ENCODE measurements at regions not wholly inside any gene's neighbourhood (a gene's known extent, or its start where the extent isn't known, plus 50 kb on each side); places are given as distances from the start of the nearest gene placed in this dataset.

- no TSS peak for BruUV-seq (replicated peaks)
- no peak overlapping the region for H3K4me3 ChIP-seq (ENCODE audit: low read depth, low read length, poor library complexity, severe bottlenecking)
- CTCF ChIA-PET (ENCODE audit: unreplicated experiment) = no interaction called here
Observed at GRCh38 chr6:120700001-120700400, 634.3 kb downstream of the TBC1D32 start.

GRCh38 chr6:120686492-120686891, 647.8 kb downstream of the TBC1D32 start:
- no peak for DNase-seq (ENCODE audit: low spot score)
- Histone ChIP-seq H2AFZ (ENCODE audit: low read length) (no peak overlapping the region), H3K27ac (ENCODE audit: low read depth, low read length, poor library complexity, severe bottlenecking) (no peak overlapping the region), H3K9me2 (ENCODE audit: insufficient read depth, low read length) (no peaks in the 10 kb centered on the region), H3K9me3 (ENCODE audit: low read length) (no peaks in the 10 kb centered on the region), H3K4me1 (ENCODE audit: insufficient read depth, low read length, poor library complexity, severe bottlenecking) (no peaks in the 10 kb centered on the region), H3K4me2 (ENCODE audit: low read length) (no peak overlapping the region), H3K36me3 (ENCODE audit: insufficient read depth, low read length) (no peaks in the 10 kb centered on the region), H4K20me1 (ENCODE audit: insufficient read depth, low read length) (no peaks in the 10 kb centered on the region), H3K4me3 (ENCODE audit: low read depth, low read length, poor library complexity, severe bottlenecking) (no peak overlapping the region), H3K79me2 (ENCODE audit: insufficient read depth, low read depth, low read length) (no peaks in the 10 kb centered on the region)
- no TSS peak for BruUV-seq (replicated peaks)
- intact Hi-C loops (cut with micrococcal nuclease; ENCODE audit: unreplicated experiment) = no loop called here
- CTCF ChIA-PET (ENCODE audit: unreplicated experiment) = no interaction called here
- POLR2A ChIA-PET = no interaction called here
- TF ChIP-seq CTCF (conservative IDR thresholded peaks at IDR 0.05; ENCODE audit: low read length) = no peak
- no peak for TF ChIP-seq EZH2phosphoT487 (IDR thresholded peaks at IDR 0.05; ENCODE audit: borderline replicate concordance, low read depth, low read length)

More at GRCh38 chr6:120700001-120700400, 634.3 kb downstream of the TBC1D32 start:
- H3K36me3 ChIP-seq (ENCODE audit: insufficient read depth, low read length) = no peaks in the 10 kb centered on the region
- H3K4me2 ChIP-seq (ENCODE audit: low read length) = no peak overlapping the region
- H2AFZ ChIP-seq (ENCODE audit: low read length) = no peak overlapping the region
- no peaks in the 10 kb centered on the region for H4K20me1 ChIP-seq (ENCODE audit: insufficient read depth, low read length)
- H3K4me1 ChIP-seq (ENCODE audit: insufficient read depth, low read length, poor library complexity, severe bottlenecking) = no peaks in the 10 kb centered on the region
- no peaks in the 10 kb centered on the region for H3K79me2 ChIP-seq (ENCODE audit: insufficient read depth, low read depth, low read length)
- no peak for DNase-seq (ENCODE audit: low spot score)
- H3K27ac ChIP-seq (ENCODE audit: low read depth, low read length, poor library complexity, severe bottlenecking) = no peak overlapping the region
- POLR2A ChIA-PET = no interaction called here
- intact Hi-C loops (cut with micrococcal nuclease; ENCODE audit: unreplicated experiment) = no loop called here
- TF ChIP-seq EZH2phosphoT487 (IDR thresholded peaks at IDR 0.05; ENCODE audit: borderline replicate concordance, low read depth, low read length) (no peak), CTCF (conservative IDR thresholded peaks at IDR 0.05; ENCODE audit: low read length) (no peak)
- no peaks in the 10 kb centered on the region for H3K9me2 ChIP-seq (ENCODE audit: insufficient read depth, low read length)
- no peaks in the 10 kb centered on the region for H3K9me3 ChIP-seq (ENCODE audit: low read length)

GRCh38 chr6:120682145-120682544, 652.1 kb downstream of the TBC1D32 start:
- no peak for DNase-seq (ENCODE audit: low spot score)
- Histone ChIP-seq H3K79me2 (ENCODE audit: insufficient read depth, low read depth, low read length) (no peaks in the 10 kb centered on the region), H3K36me3 (ENCODE audit: insufficient read depth, low read length) (no peaks in the 10 kb centered on the region), H3K4me1 (ENCODE audit: insufficient read depth, low read length, poor library complexity, severe bottlenecking) (no peaks in the 10 kb centered on the region), H4K20me1 (ENCODE audit: insufficient read depth, low read length) (no peaks in the 10 kb centered on the region), H3K27ac (ENCODE audit: low read depth, low read length, poor library complexity, severe bottlenecking) (no peak overlapping the region), H2AFZ (ENCODE audit: low read length) (no peak overlapping the region), H3K9me2 (ENCODE audit: insufficient read depth, low read length) (no peaks in the 10 kb centered on the region), H3K9me3 (ENCODE audit: low read length) (no peaks in the 10 kb centered on the region), H3K4me2 (ENCODE audit: low read length) (no peak overlapping the region), H3K4me3 (ENCODE audit: low read depth, low read length, poor library complexity, severe bottlenecking) (no peak overlapping the region)
- TF ChIP-seq CTCF (conservative IDR thresholded peaks at IDR 0.05; ENCODE audit: low read length) = no peak
- TF ChIP-seq EZH2phosphoT487 (IDR thresholded peaks at IDR 0.05; ENCODE audit: borderline replicate concordance, low read depth, low read length) = no peak
- intact Hi-C loops (cut with micrococcal nuclease; ENCODE audit: unreplicated experiment) = no loop called here
- CTCF ChIA-PET (ENCODE audit: unreplicated experiment) = no interaction called here
- BruUV-seq (replicated peaks) = no TSS peak
- POLR2A ChIA-PET = interaction anchor here (1.0 kb wide), 1 partner anchor 8 kb away, joined by 3 read pairs; no protein-coding TSS in a partner anchor
